ENCODE measurements at regions not wholly inside any gene's neighbourhood (a gene's known extent, or its start where the extent isn't known, plus 50 kb on each side); places are given as distances from the start of the nearest gene placed in this dataset.
A peak's percentile ranks its signal among the peaks of the same experiment; 100 is the strongest.

GRCh38 chrY:14231703-14232102 is 175.7 kb downstream of the VCY1B start:
- Histone ChIP-seq H3K9me3 (ENCODE audit: low read length) (no peaks in the 10 kb centered on the region), H3K9ac (ENCODE audit: low read length) (no peak overlapping the region)

GRCh38 chrY:14235070-14235469 is 179.0 kb downstream of the VCY1B start:
- H3K4me3 ChIP-seq (ENCODE audit: low read length): no peak overlapping the region
- TF ChIP-seq, protein P1, sequence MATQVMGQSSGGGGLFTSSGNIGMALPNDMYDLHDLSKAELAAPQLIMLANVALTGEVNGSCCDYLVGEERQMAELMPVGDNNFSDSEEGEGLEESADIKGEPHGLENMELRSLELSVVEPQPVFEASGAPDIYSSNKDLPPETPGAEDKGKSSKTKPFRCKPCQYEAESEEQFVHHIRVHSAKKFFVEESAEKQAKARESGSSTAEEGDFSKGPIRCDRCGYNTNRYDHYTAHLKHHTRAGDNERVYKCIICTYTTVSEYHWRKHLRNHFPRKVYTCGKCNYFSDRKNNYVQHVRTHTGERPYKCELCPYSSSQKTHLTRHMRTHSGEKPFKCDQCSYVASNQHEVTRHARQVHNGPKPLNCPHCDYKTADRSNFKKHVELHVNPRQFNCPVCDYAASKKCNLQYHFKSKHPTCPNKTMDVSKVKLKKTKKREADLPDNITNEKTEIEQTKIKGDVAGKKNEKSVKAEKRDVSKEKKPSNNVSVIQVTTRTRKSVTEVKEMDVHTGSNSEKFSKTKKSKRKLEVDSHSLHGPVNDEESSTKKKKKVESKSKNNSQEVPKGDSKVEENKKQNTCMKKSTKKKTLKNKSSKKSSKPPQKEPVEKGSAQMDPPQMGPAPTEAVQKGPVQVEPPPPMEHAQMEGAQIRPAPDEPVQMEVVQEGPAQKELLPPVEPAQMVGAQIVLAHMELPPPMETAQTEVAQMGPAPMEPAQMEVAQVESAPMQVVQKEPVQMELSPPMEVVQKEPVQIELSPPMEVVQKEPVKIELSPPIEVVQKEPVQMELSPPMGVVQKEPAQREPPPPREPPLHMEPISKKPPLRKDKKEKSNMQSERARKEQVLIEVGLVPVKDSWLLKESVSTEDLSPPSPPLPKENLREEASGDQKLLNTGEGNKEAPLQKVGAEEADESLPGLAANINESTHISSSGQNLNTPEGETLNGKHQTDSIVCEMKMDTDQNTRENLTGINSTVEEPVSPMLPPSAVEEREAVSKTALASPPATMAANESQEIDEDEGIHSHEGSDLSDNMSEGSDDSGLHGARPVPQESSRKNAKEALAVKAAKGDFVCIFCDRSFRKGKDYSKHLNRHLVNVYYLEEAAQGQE (IDR thresholded peaks at IDR 0.05; ENCODE audit: borderline replicate concordance): no peak
- TF ChIP-seq MXI1 (conservative IDR thresholded peaks at IDR 0.05; ENCODE audit: poor library complexity, severe bottlenecking) (no peak), EZH2 (IDR thresholded peaks at IDR 0.05; ENCODE audit: borderline replicate concordance, insufficient read depth, low read length, poor library complexity, severe bottlenecking) (no peak), SMC3 (conservative IDR thresholded peaks at IDR 0.05; ENCODE audit: poor library complexity) (no peak), CTCF (IDR thresholded peaks at IDR 0.05; ENCODE audit: poor library complexity, severe bottlenecking) (no peak), RAD21 (conservative IDR thresholded peaks at IDR 0.05) (no peak), TAF1 (IDR thresholded peaks at IDR 0.05; ENCODE audit: low read depth) (no peak), POLR2AphosphoS5 (IDR thresholded peaks at IDR 0.05) (no peak)
- H3K9me3 ChIP-seq (ENCODE audit: low read length): no peaks in the 10 kb centered on the region
- no peaks in the 10 kb centered on the region for H3F3A ChIP-seq (ENCODE audit: insufficient read depth, low read length, poor library complexity, severe bottlenecking)
- H3K4me2 ChIP-seq (ENCODE audit: low read length): no peak overlapping the region
- no peaks in the 10 kb centered on the region for H4K20me1 ChIP-seq (ENCODE audit: insufficient read depth)
- no peaks in the 10 kb centered on the region for H3K79me2 ChIP-seq (replicated peaks; ENCODE audit: insufficient read depth, low read length)
- H3K27ac ChIP-seq (ENCODE audit: low read length): no peak overlapping the region
- no peaks in the 10 kb centered on the region for H3K27me3 ChIP-seq (ENCODE audit: insufficient read depth, low read depth, low read length)
- no peak overlapping the region for H3K9ac ChIP-seq (ENCODE audit: low read length)
- no peaks in the 10 kb centered on the region for H3K36me3 ChIP-seq (ENCODE audit: insufficient read depth, low read length)
- no peak overlapping the region for H2AFZ ChIP-seq (ENCODE audit: low read depth, low read length)
- H3K9me2 ChIP-seq (ENCODE audit: insufficient read depth, low read length): no peaks in the 10 kb centered on the region

More at GRCh38 chrY:14231703-14232102, 175.7 kb downstream of the VCY1B start:
- no peak overlapping the region for H3K4me3 ChIP-seq (ENCODE audit: low read length)
- TF ChIP-seq RAD21 (conservative IDR thresholded peaks at IDR 0.05): no peak
- TF ChIP-seq EZH2 (IDR thresholded peaks at IDR 0.05; ENCODE audit: borderline replicate concordance, insufficient read depth, low read length, poor library complexity, severe bottlenecking): no peak
- no peak for TF ChIP-seq MXI1 (conservative IDR thresholded peaks at IDR 0.05; ENCODE audit: poor library complexity, severe bottlenecking)
- TF ChIP-seq, protein P1 (IDR thresholded peaks at IDR 0.05; ENCODE audit: borderline replicate concordance): peak; percentile 37
- no peak overlapping the region for H2AFZ ChIP-seq (ENCODE audit: low read depth, low read length)
- no peak overlapping the region for H3K27ac ChIP-seq (ENCODE audit: low read length)
- H3K36me3 ChIP-seq (ENCODE audit: insufficient read depth, low read length): no peaks in the 10 kb centered on the region
- H3F3A ChIP-seq (ENCODE audit: insufficient read depth, low read length, poor library complexity, severe bottlenecking): no peaks in the 10 kb centered on the region
- no peaks in the 10 kb centered on the region for H3K27me3 ChIP-seq (ENCODE audit: insufficient read depth, low read depth, low read length)
- no peaks in the 10 kb centered on the region for H4K20me1 ChIP-seq (ENCODE audit: insufficient read depth)
- H3K9me2 ChIP-seq (ENCODE audit: insufficient read depth, low read length): no peaks in the 10 kb centered on the region
- H3K4me2 ChIP-seq (ENCODE audit: low read length): no peak overlapping the region
- H3K79me2 ChIP-seq (replicated peaks; ENCODE audit: insufficient read depth, low read length): no peaks in the 10 kb centered on the region

Measured in neural cell (in vitro differentiated cells).